ENCODE measurements at regions not wholly inside any gene's neighbourhood (a gene's known extent, or its start where the extent isn't known, plus 50 kb on each side); places are given as distances from the start of the nearest gene placed in this dataset.

- TF ChIP-seq FOXA2 (IDR thresholded peaks at IDR 0.05): no peak
- TF ChIP-seq FOXA1 (IDR thresholded peaks at IDR 0.05): no peak
- TF ChIP-seq TAF1 (conservative IDR thresholded peaks at IDR 0.05): no peak
- no peak for TF ChIP-seq REST (IDR thresholded peaks at IDR 0.05)
- TF ChIP-seq GABPA (IDR thresholded peaks at IDR 0.05 in 1 of 2, conservative IDR thresholded peaks at IDR 0.05 in 1 of 2): no peak
- no peak for TF ChIP-seq ZBTB33 (IDR thresholded peaks at IDR 0.05)
- TF ChIP-seq CTCF (IDR thresholded peaks at IDR 0.05; ENCODE audit: low read depth, low read length, missing input control): no peak
- TF ChIP-seq YY1 (IDR thresholded peaks at IDR 0.05): no peak
- no peak for TF ChIP-seq NR2F2 (IDR thresholded peaks at IDR 0.05)
- TF ChIP-seq MAX (IDR thresholded peaks at IDR 0.05): no peak
- no peak for TF ChIP-seq JUND (IDR thresholded peaks at IDR 0.05)
- TF ChIP-seq RXRA (IDR thresholded peaks at IDR 0.05): no peak
- no peak for TF ChIP-seq SP1 (IDR thresholded peaks at IDR 0.05)
- TF ChIP-seq HNF4G (IDR thresholded peaks at IDR 0.05): no peak
- TF ChIP-seq ATF3 (IDR thresholded peaks at IDR 0.05): no peak
- no peak for TF ChIP-seq EGR1 (IDR thresholded peaks at IDR 0.05; ENCODE audit: low read depth in 2 of 2)
- Histone ChIP-seq H3K27ac (ENCODE audit: low read depth in 1 of 2, low read length in 2 of 2) (no peak overlapping the region), H3K36me3 (ENCODE audit: control insufficient read depth in 4 of 4, insufficient read depth in 3 of 4, low read depth in 1 of 4, low read length in 3 of 4) (no peaks in the 10 kb centered on the region), H3K9me3 (ENCODE audit: control insufficient read depth in 4 of 4, low read length in 3 of 4) (no peaks in the 10 kb centered on the region), H3K4me3 (ENCODE audit: low read depth in 1 of 3, low read length in 3 of 3) (no peak overlapping the region), H3K4me1 (ENCODE audit: control insufficient read depth in 4 of 4, insufficient read depth in 4 of 4, low read length in 3 of 4) (no peaks in the 10 kb centered on the region), H3K27me3 (ENCODE audit: control insufficient read depth in 4 of 4, insufficient read depth in 4 of 4, low read length in 3 of 4) (no peaks in the 10 kb centered on the region), H3K9ac (ENCODE audit: low read depth in 1 of 2, low read length in 2 of 2) (no peak overlapping the region)
- WGBS: 90% methylated on average over 3 of the region's 3 CpGs
- no peak for DNase-seq (ENCODE audit: low spot score)
Observed at GRCh38 chr1:80629304-80629837, 1171.4 kb upstream of the ADGRL2 start.

- Histone ChIP-seq H3K4me3 (ENCODE audit: low read depth in 1 of 3, low read length in 3 of 3) (no peak overlapping the region), H3K36me3 (ENCODE audit: control insufficient read depth in 4 of 4, insufficient read depth in 3 of 4, low read depth in 1 of 4, low read length in 3 of 4) (no peaks in the 10 kb centered on the region), H3K4me1 (ENCODE audit: control insufficient read depth in 4 of 4, insufficient read depth in 4 of 4, low read length in 3 of 4) (no peaks in the 10 kb centered on the region), H3K27me3 (ENCODE audit: control insufficient read depth in 4 of 4, insufficient read depth in 4 of 4, low read length in 3 of 4) (no peaks in the 10 kb centered on the region), H3K27ac (ENCODE audit: low read depth in 1 of 2, low read length in 2 of 2) (no peak overlapping the region), H3K9me3 (ENCODE audit: control insufficient read depth in 4 of 4, low read length in 3 of 4) (no peaks in the 10 kb centered on the region), H3K9ac (ENCODE audit: low read depth in 1 of 2, low read length in 2 of 2) (no peak overlapping the region)
- WGBS: 71% methylated on average over 4 of the region's 4 CpGs
- TF ChIP-seq HNF4A (conservative IDR thresholded peaks at IDR 0.05): no peak
- no peak for TF ChIP-seq YY1 (IDR thresholded peaks at IDR 0.05)
- no peak for TF ChIP-seq TAF1 (conservative IDR thresholded peaks at IDR 0.05)
- no peak for TF ChIP-seq HNF4G (IDR thresholded peaks at IDR 0.05)
- no peak for TF ChIP-seq FOXA1 (IDR thresholded peaks at IDR 0.05)
- no peak for TF ChIP-seq SP1 (IDR thresholded peaks at IDR 0.05)
- DNase-seq (ENCODE audit: low spot score): no peak
Observed at GRCh38 chr1:80624682-80625081, 1176.1 kb upstream of the ADGRL2 start.

Measured in liver (tissue), 8 donors.